Right lobe of liver (tissue), 6 donors: ENCODE measurements at regions not wholly inside any gene's neighbourhood (a gene's known extent, or its start where the extent isn't known, plus 50 kb on each side); places are given as distances from the start of the nearest gene placed in this dataset.
"Not testable (repeated sequence)": the region's sequence is repeated elsewhere in the genome, so short reads cannot be mapped to it uniquely, and the experiment has no call there.

ENCODE experiments used
- ATAC-seq, 4 donors: fragments of 200-7000 bp; cut with Tn5 transposase; one replicate each; pipeline ENCODE4 v1.9.1; 2020; ENCODE audit warnings: mild to moderate bottlenecking in 4 of 4, moderate library complexity in 4 of 4
- DNase-seq, 3 donors: peaks; one replicate each; pipeline ENCODE4 v3.0.0-alpha.2; 2020
- H3K27ac ChIP-seq, 3 donors: fragments of 200-600 bp; one replicate each; pipeline ENCODE4 v1.8.0; 2022
- H3K27me3 ChIP-seq, 2 donors: fragments of 200-600 bp; one replicate each; pipeline ENCODE4 v1.8.0; 2022
- H3K36me3 ChIP-seq, 4 donors: fragments of 200-600 bp; sonication (generic) in 1 of 4; one replicate each; pipeline versions ENCODE4 v1.5.1 to v1.8.0; 2017 to 2022; ENCODE audit warnings: control low read depth in 1 of 4
- H3K4me1 ChIP-seq, 4 donors: fragments of 200-600 bp; sonication (generic) in 1 of 4; one replicate each; pipeline versions ENCODE4 v1.5.1 to v1.8.0; 2017 to 2022; ENCODE audit warnings: control low read depth in 1 of 4
- H3K4me3 ChIP-seq, 3 donors: fragments of 200-600 bp; one replicate each; pipeline ENCODE4 v1.8.0; 2022
- H3K9me3 ChIP-seq, 4 donors: fragments of 200-600 bp; sonication (generic) in 1 of 4; one replicate each; pipeline versions ENCODE4 v1.5.1 to v1.8.0; 2017 to 2022; ENCODE audit warnings: control low read depth in 1 of 4
- CTCF ChIP-seq, 4 donors: fragments of 200-600 bp in 3 of 4; fragments of 450-650 bp in 1 of 4; IDR thresholded peaks; one replicate each; pipeline versions ENCODE4 v1.5.1 to v1.8.0; 2016 to 2022; ENCODE audit warnings: antibody characterized with exemption in 4 of 4, mild to moderate bottlenecking in 2 of 4
- POLR2A ChIP-seq: fragments of 450-650 bp; IDR thresholded peaks from one replicate; pipeline ENCODE4 v1.6.1; 2017; ENCODE audit warnings: antibody characterized with exemption, mild to moderate bottlenecking
- WGBS: methylation state at CpG from one replicate; pipeline ENCODE4 v1.1.6; 2018; ENCODE audit warnings: low coverage, low lambda C conversion rate; ENCODE audit not compliant: insufficient coverage; ENCODE audit errors: missing lambda C conversion rate; 5-methylcytosine and 5-hydroxymethylcytosine counted together
- intact Hi-C, 2 donors: fragments of 100-400 bp; cut with DNase I; formaldehyde crosslinking; loops; one replicate each; pipeline versions ENCODE4 v1.11.2 to v1.14.1; 2022
- donor health status: DM: no; HTN: yes; CAD: no.
- donor health status: DM: no; HTN: no; CAD: no.
- donor health status: DM: no; HTN: no; CAD: no.
- donor health status: DM: no; HTN: yes; CAD: no.
- donor health status: DM: no; HTN: yes; CAD: no.

- TF ChIP-seq CTCF (IDR thresholded peaks at IDR 0.05) (no peak), POLR2A (no peak)
Measured at GRCh38 chr4:83917572-83917971, 381.7 kb downstream of the GPAT3 start.

GRCh38 chr4:83910693-83911092 lies 374.8 kb downstream of the GPAT3 start:
- WGBS: 86% methylated on average over 1 of the region's 1 CpG
- no peak for TF ChIP-seq CTCF (IDR thresholded peaks at IDR 0.05)
- no peak for TF ChIP-seq POLR2A
- H3K9me3 ChIP-seq: no peaks in the 10 kb centered on the region
- DNase-seq (no peak), ATAC-seq (no peak)
- intact Hi-C loops: no loop called here
- H3K27me3 ChIP-seq: no peaks in the 10 kb centered on the region
- H3K4me1 ChIP-seq: no peaks in the 10 kb centered on the region
- H3K4me3 ChIP-seq: no peak overlapping the region
- no peak overlapping the region for H3K27ac ChIP-seq
- no peaks in the 10 kb centered on the region for H3K36me3 ChIP-seq

More at GRCh38 chr4:83917572-83917971, 381.7 kb downstream of the GPAT3 start:
- no peaks in the 10 kb centered on the region for H3K36me3 ChIP-seq
- H3K4me3 ChIP-seq: no peak overlapping the region
- H3K4me1 ChIP-seq: no peaks in the 10 kb centered on the region
- DNase-seq (no peak), ATAC-seq (no peak)
- no peak overlapping the region for H3K27ac ChIP-seq
- no peaks in the 10 kb centered on the region for H3K27me3 ChIP-seq
- 65% methylated on average over 7 of the region's 8 CpGs for WGBS
- H3K9me3 ChIP-seq: no peaks in the 10 kb centered on the region
- intact Hi-C loops: no loop called here

GRCh38 chr4:83906561-83906960 lies 370.7 kb downstream of the GPAT3 start:
- Histone ChIP-seq H3K36me3 (no peaks in the 10 kb centered on the region), H3K4me1 (no peaks in the 10 kb centered on the region), H3K27me3 (no peaks in the 10 kb centered on the region), H3K9me3 (no peaks in the 10 kb centered on the region), H3K4me3 (no peak overlapping the region), H3K27ac (no peak overlapping the region)
- TF ChIP-seq CTCF (IDR thresholded peaks at IDR 0.05): no peak
- no peak for TF ChIP-seq POLR2A
- ATAC-seq (no peak), DNase-seq (no peak)
- intact Hi-C loops: no loop called here
- 33% methylated on average over 2 of the region's 2 CpGs for WGBS

GRCh38 chr4:83905952-83906351 lies 370.0 kb downstream of the GPAT3 start:
- intact Hi-C loops: no loop called here
- DNase-seq (no peak), ATAC-seq (no peak)
- no peaks in the 10 kb centered on the region for H3K9me3 ChIP-seq
- H3K27ac ChIP-seq: no peak overlapping the region
- no peaks in the 10 kb centered on the region for H3K27me3 ChIP-seq
- H3K4me1 ChIP-seq: no peaks in the 10 kb centered on the region
- TF ChIP-seq CTCF (IDR thresholded peaks at IDR 0.05): no peak
- TF ChIP-seq POLR2A: no peak
- H3K4me3 ChIP-seq: no peak overlapping the region
- no peaks in the 10 kb centered on the region for H3K36me3 ChIP-seq

GRCh38 chr4:83903740-83904139 lies 367.8 kb downstream of the GPAT3 start:
- H3K36me3 ChIP-seq, ATAC-seq, H3K4me3 ChIP-seq, DNase-seq, intact Hi-C loops, H3K27me3 ChIP-seq, H3K4me1 ChIP-seq, H3K9me3 ChIP-seq, H3K27ac ChIP-seq: not testable (repeated sequence)
- 40% methylated on average over 1 of the region's 1 CpG for WGBS
